ENCODE measurements at regions not wholly inside any gene's neighbourhood (a gene's known extent, or its start where the extent isn't known, plus 50 kb on each side); places are given as distances from the start of the nearest gene placed in this dataset.

DNA sequence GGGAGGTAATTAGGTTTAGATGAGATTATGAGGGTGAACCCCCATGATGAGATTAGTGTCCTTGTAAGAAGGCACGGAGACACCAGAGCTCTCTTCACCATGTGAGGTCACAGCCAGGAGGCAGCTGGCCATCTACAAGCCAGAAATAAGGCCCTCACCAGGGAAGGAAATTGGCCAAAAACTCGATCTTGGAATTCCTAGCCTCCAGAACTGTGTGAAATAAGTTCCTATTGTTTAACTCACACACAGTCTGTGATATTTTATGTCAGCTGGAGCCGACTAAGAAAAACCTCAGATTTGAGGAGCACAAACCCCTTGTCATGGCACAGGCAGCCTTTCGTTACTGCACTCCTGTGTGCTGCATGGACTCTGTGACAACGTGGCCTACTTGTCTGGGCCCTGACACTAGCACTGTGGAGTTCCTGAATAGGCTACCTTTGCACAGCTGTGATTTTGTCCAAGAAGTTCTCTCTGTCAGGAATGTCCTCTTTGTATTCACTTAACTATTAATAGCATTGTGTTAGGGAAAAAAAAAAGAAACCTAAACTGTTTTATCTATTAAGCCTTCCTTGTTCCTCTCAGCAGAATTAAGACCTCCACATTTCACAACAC is 319.8 kb downstream of the TDRD15 start:
- no peak for TF ChIP-seq CTCF (IDR thresholded peaks at IDR 0.05; ENCODE audit: borderline replicate concordance, extremely low read depth, low read length, poor library complexity, severe bottlenecking)
- no peak for TF ChIP-seq EZH2 (IDR thresholded peaks at IDR 0.05; ENCODE audit: borderline replicate concordance, low read depth, low read length, severe bottlenecking)

All from DND-41 (cell line).